PC-9 (cell line): ENCODE measurements at regions not wholly inside any gene's neighbourhood (a gene's known extent, or its start where the extent isn't known, plus 50 kb on each side); places are given as distances from the start of the nearest gene placed in this dataset.

ENCODE experiments used
- BruUV-seq: library from RNA; stranded (reverse); fragments of 400-500 nt; replicated peaks from 2 replicates; lab custom pipeline; 2021; lab: Mats Ljungman, UMichigan
- CTCF ChIA-PET: fragments of 300-600 bp; sonication (Branson Sonifier 250); formaldehyde crosslinking; loops from one replicate; lab custom pipeline; 2022; ENCODE audit warnings: antibody characterized with exemption; lab: Charles Lee
- POLR2A ChIA-PET: fragments of 300-600 bp; sonication (Branson Sonifier 250); formaldehyde crosslinking; loops from one replicate; lab custom pipeline; 2022; ENCODE audit warnings: antibody characterized with exemption; ENCODE audit not compliant: unreplicated experiment; lab: Charles Lee
- DNase-seq, 2 experiments: peaks; one replicate each; pipeline versions ENCODE4 v3.0.0 to v3.0.0-alpha.2; 2015 to 2022; ENCODE audit warnings: mixed read lengths in 1 of 2
- H2AFZ ChIP-seq: fragments of 200-600 bp; sonication (generic); 2 replicates; pipeline ENCODE4 v1.8.1; 2017; ENCODE audit warnings: antibody characterized with exemption
- H3F3A ChIP-seq: fragments of 200-600 bp; sonication (generic); 2 replicates; pipeline ENCODE4 v1.8.1; 2017; ENCODE audit warnings: antibody characterized with exemption, mild to moderate bottlenecking, low read depth; ENCODE audit not compliant: insufficient read depth
- H3K27ac ChIP-seq: fragments of 200-600 bp; sonication (generic); 2 replicates; pipeline ENCODE4 v1.6.1; 2016; ENCODE audit warnings: mixed run types
- H3K27me3 ChIP-seq: fragments of 200-600 bp; sonication (generic); 2 replicates; pipeline ENCODE4 v1.6.1; 2016; ENCODE audit warnings: low read depth, mixed run types; ENCODE audit not compliant: insufficient read depth
- H3K36me3 ChIP-seq: fragments of 200-600 bp; sonication (generic); 2 replicates; pipeline ENCODE4 v1.6.1; 2016; ENCODE audit warnings: low read depth, mixed run types
- H3K4me1 ChIP-seq: fragments of 200-600 bp; sonication (generic); replicated peaks from 2 replicates; pipeline ENCODE4 v1.6.1; 2016; ENCODE audit warnings: mixed run types; ENCODE audit not compliant: insufficient read depth
- H3K4me2 ChIP-seq: fragments of 200-600 bp; sonication (generic); 2 replicates; pipeline ENCODE4 v1.6.1; 2017; ENCODE audit warnings: mixed run types
- H3K4me3 ChIP-seq: fragments of 200-600 bp; sonication (generic); 2 replicates; pipeline ENCODE4 v1.6.1; 2016; ENCODE audit warnings: mixed run types
- H3K79me2 ChIP-seq: fragments of 200-600 bp; sonication (generic); 2 replicates; pipeline ENCODE4 v1.6.1; 2017; ENCODE audit warnings: low read depth, mixed run types
- H3K9me2 ChIP-seq: fragments of 200-600 bp; sonication (generic); 2 replicates; pipeline ENCODE4 v1.8.1; 2017; ENCODE audit warnings: mild to moderate bottlenecking; ENCODE audit not compliant: insufficient read depth
- H3K9me3 ChIP-seq: fragments of 200-600 bp; sonication (generic); 2 replicates; pipeline ENCODE4 v1.8.1; 2016; ENCODE audit warnings: low read depth; ENCODE audit not compliant: insufficient read depth
- H4K20me1 ChIP-seq: fragments of 200-600 bp; sonication (generic); 2 replicates; pipeline ENCODE4 v1.8.1; 2017; ENCODE audit not compliant: insufficient read depth
- EZH2 ChIP-seq: fragments of 200-600 bp; sonication (generic); IDR thresholded peaks from 2 replicates; pipeline ENCODE4 v1.8.0; 2017; ENCODE audit warnings: antibody characterized with exemption, low read depth
- intact Hi-C: fragments of 100-400 bp; cut with micrococcal nuclease; formaldehyde crosslinking; loops from one replicate; pipeline ENCODE4 v1.10.0; 2022; ENCODE audit not compliant: unreplicated experiment
- TF ChIP-seq, protein P1 (sequence below): fragments of 200-600 bp; sonication (generic); conservative IDR thresholded peaks from 2 replicates; pipeline ENCODE4 v1.6.1; 2017; ENCODE audit warnings: mixed run types, antibody characterized with exemption, mild to moderate bottlenecking, moderate library complexity

DNA sequence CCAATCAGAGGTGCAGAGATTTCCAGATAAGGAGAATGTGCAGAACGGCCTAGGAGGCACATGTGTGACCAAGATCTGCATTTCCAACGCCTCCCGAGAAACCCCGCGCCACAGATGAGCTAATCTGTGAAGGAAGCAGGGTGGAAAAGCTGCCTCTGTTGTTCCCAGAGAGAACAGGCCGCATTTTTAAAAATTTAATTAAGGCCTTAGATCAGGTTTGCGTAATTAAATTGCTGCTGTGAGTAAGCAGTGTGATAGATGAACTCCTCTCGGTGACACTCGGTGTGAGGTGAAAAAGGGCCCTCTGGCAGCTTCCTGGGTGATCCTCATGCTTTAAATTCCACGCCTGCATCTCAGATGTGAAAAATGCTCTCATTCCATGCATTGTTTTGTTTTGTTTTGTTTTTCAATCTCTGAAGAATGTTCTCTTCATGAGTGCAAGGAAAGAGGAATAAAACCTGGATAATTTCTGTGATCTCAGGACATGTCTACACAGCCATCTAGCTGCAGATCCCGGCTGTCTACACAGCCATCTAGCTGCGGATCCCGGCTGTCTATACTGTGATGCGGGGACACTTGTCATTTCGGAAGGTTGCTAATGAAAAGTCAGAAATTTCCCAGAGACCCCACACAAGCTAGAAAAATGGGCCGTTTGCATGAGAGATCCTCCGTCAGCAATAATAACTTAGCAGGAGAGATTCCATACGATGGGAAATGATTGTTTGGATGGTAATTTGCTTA lies 1398.9 kb downstream of the BRD1 start:
- Histone ChIP-seq H3K9me3 (no peaks in the 10 kb centered on the region), H3K27ac (no peak overlapping the region), H3K4me2 (no peak overlapping the region), H3K4me3 (no peak overlapping the region), H2AFZ (no peak overlapping the region), H3K36me3 (no peaks in the 10 kb centered on the region), H3F3A (no peaks in the 10 kb centered on the region), H3K9me2 (no peaks in the 10 kb centered on the region), H3K4me1 (no peaks in the 10 kb centered on the region), H3K79me2 (no peaks in the 10 kb centered on the region), H3K27me3 (peaks cover 98% of the 10 kb centered on the region), H4K20me1 (no peaks in the 10 kb centered on the region)
- intact Hi-C loops = no loop called here
- no TSS peak for BruUV-seq
- no peak for DNase-seq
- ChIA-PET POLR2A (no interaction called here), CTCF (no interaction called here)
- TF ChIP-seq, protein P1, sequence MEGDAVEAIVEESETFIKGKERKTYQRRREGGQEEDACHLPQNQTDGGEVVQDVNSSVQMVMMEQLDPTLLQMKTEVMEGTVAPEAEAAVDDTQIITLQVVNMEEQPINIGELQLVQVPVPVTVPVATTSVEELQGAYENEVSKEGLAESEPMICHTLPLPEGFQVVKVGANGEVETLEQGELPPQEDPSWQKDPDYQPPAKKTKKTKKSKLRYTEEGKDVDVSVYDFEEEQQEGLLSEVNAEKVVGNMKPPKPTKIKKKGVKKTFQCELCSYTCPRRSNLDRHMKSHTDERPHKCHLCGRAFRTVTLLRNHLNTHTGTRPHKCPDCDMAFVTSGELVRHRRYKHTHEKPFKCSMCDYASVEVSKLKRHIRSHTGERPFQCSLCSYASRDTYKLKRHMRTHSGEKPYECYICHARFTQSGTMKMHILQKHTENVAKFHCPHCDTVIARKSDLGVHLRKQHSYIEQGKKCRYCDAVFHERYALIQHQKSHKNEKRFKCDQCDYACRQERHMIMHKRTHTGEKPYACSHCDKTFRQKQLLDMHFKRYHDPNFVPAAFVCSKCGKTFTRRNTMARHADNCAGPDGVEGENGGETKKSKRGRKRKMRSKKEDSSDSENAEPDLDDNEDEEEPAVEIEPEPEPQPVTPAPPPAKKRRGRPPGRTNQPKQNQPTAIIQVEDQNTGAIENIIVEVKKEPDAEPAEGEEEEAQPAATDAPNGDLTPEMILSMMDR = no peak
- no peak; the same call in 1 of the 2 replicates for TF ChIP-seq EZH2

DNA sequence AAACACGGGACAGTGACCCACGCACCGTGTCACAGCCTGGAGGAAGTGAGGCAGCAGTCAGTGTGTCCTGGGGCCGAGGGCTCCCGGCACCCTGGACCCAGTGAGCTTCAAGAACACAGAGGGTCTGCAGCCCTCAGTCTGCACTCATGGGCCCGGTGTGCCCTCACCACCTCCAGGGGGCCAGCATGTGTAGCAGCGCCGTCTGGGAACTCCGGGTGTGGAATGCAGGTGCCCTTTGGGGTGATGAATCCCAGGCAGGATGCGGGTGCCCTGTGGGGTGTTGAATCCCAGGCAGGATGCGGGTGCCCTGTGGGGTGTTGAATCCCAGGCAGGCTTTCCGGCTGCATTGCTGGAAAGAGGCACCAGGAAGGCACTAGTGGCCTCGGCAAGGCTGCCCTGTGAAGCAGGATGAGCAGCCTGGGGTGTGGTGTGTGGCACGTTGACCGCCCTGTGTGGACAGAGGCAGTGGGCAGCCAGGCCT lies 1399.9 kb downstream of the BRD1 start:
- ChIA-PET POLR2A (no interaction called here), CTCF (no interaction called here)
- H3F3A ChIP-seq = no peaks in the 10 kb centered on the region
- H3K9me2 ChIP-seq = no peaks in the 10 kb centered on the region
- H3K4me1 ChIP-seq = no peaks in the 10 kb centered on the region
- TF ChIP-seq, protein P1 = no peak
- TF ChIP-seq EZH2 = no peak
- H3K9me3 ChIP-seq = no peaks in the 10 kb centered on the region
- no peak overlapping the region for H3K27ac ChIP-seq
- DNase-seq = no peak
- H3K79me2 ChIP-seq = no peaks in the 10 kb centered on the region
- no peaks in the 10 kb centered on the region for H4K20me1 ChIP-seq
- no peak overlapping the region for H3K4me2 ChIP-seq
- intact Hi-C loops = no loop called here
- H3K4me3 ChIP-seq = no peak overlapping the region
- no peaks in the 10 kb centered on the region for H3K36me3 ChIP-seq
- H2AFZ ChIP-seq = no peak overlapping the region
- BruUV-seq = no TSS peak
- peaks cover 98% of the 10 kb centered on the region for H3K27me3 ChIP-seq

DNA sequence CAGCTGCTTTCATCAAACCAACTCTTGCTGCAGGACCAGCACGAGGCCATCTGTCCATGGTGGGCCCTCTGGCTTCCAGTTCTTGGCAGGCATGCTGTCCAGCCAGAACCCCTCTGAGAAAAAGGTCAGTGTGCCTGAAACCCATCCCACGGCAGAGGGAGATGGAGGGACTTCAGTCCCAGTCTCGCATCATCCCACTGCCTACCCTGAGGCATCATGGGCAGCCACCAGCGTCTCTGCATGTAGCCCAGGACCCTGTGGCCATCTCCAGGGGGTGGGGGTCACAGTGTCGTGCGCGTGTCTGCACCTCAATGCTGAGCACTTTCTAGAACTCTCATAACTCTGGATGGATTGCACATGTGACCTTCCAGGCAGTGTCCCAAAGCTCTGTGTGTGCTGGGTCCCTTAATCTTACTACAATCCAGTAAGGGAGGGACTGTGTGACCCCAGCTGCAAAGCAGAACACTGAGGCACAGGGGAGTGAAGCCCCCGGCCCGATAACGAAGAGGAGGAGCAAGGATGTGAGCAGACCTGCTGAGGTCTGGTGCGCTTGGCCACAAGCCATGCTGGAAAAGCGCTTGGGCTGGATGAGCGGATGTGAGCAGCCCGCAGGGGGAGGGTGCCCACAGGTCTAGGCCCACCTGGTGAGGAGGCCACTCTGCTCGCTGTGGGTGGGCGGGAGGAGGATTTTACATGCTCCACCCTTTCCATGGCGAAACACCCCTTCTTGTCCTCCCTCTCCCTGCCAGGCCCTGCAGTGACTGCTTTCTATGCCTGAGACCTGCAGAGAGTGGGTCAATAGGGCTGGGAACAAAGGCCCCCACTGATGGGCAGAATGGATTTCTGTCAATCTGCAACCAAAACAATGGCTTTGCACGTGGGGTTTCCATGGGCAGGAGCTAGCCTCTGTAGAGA lies 1401.0 kb downstream of the BRD1 start:
- H3K4me1 ChIP-seq = no peaks in the 10 kb centered on the region
- POLR2A ChIA-PET = no interaction called here
- CTCF ChIA-PET = no interaction called here
- no peaks in the 10 kb centered on the region for H4K20me1 ChIP-seq
- peaks cover 100% of the 10 kb centered on the region for H3K27me3 ChIP-seq
- H3K27ac ChIP-seq = no peak overlapping the region
- no peaks in the 10 kb centered on the region for H3K9me3 ChIP-seq
- intact Hi-C loops = no loop called here
- no TSS peak for BruUV-seq
- no peaks in the 10 kb centered on the region for H3K36me3 ChIP-seq
- DNase-seq = no peak
- H3K79me2 ChIP-seq = no peaks in the 10 kb centered on the region
- no peak for TF ChIP-seq EZH2
- TF ChIP-seq, protein P1 = no peak
- no peak overlapping the region for H3K4me3 ChIP-seq
- no peak overlapping the region for H2AFZ ChIP-seq
- no peaks in the 10 kb centered on the region for H3K9me2 ChIP-seq
- H3K4me2 ChIP-seq = no peak overlapping the region
- no peaks in the 10 kb centered on the region for H3F3A ChIP-seq
